CD4-positive, alpha-beta T cell treated with Interleukin-2 at 100 ng/mL for 4 hours (primary cell): ENCODE measurements at regions not wholly inside any gene's neighbourhood (a gene's known extent, or its start where the extent isn't known, plus 50 kb on each side); places are given as distances from the start of the nearest gene placed in this dataset.
"Not testable (repeated sequence)": the region's sequence is repeated elsewhere in the genome, so short reads cannot be mapped to it uniquely, and the experiment has no call there.

Experiments
- DNase-seq: peaks from one replicate; pipeline ENCODE4 v3.0.0-alpha.2; 2020; ENCODE audit warnings: low spot score

DNA sequence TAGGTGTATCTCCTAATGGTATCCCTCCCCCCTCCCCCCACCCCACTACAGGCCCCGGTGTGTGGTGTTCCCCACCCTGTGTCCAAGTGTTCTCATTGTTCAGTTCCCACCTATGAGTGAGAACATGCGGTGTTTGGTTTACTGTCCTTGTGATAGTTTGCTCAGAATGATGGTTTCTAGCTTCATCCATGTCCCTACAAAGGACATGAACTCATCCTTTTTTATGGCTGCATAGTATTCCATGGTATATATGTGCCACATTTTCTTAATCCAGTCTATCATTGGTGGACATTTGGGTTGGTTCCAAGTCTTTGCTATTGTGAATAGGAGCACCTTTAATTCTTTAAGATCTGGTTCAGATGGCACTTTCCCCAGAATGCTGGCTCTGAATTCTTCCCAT is 58.5 kb upstream of the PTGFRN start:
- DNase-seq = not testable (repeated sequence)

DNA sequence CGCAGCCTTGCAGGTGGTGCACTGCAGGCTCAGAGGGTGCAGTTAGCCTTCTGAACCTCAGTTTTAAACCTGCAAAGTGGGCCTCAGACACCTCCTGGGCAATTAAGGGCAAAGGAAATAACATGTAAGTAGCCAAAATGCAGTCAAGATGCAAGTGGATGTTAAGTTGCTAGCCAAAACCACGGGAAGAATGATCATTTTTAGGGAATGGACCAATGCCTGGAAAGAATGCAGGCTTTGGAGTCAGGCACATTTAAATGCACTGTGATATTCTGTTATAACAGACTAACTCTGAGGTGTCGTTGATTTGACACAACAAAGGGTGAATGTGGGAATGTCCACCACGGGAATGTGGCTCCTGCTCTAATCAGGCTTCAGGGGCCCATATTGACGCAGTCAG is 57.9 kb upstream of the PTGFRN start:
- no peak for DNase-seq

DNA sequence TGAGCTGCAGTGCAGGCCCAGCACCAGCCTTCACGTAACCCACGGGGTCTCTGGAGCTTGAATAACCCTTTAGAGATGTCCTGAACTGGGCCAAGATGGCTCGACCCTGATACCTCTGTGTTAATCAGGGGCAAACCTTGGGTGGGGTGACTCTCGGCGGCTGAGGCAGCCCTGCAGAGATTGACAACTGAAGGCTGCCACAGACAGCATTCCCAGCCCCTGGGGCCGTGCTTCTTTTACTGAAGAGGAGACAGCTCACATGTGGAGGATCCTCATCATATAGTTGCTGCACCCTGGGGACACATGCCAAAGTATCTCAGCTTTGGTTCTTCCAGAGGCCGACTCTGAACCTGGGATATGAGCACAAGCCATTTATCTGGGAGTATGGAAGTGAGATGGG is 57.3 kb upstream of the PTGFRN start:
- DNase-seq = no peak

DNA sequence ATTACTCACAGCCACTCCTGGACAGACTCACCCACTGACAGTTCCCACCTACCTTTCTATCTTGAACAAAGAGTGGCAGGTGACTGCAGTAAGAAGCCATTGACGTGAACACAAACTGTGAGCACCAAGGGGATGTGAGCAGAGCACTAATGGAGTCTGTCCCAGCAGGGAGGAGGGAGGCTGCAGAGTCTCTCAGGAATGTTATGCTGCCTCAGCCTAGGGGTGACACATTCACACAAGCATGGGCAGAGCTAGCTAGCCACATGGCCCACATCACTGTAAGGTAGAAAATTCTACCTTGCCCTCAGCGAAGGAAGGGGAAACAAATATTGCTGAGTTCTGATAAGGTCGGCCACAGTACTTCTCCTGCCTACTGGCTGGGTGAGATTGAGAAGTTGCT is 56.8 kb upstream of the PTGFRN start:
- no peak for DNase-seq

- no peak for DNase-seq
Observed at GRCh38 chr1:116853680-116854402, 55.9 kb upstream of the PTGFRN start.

DNA sequence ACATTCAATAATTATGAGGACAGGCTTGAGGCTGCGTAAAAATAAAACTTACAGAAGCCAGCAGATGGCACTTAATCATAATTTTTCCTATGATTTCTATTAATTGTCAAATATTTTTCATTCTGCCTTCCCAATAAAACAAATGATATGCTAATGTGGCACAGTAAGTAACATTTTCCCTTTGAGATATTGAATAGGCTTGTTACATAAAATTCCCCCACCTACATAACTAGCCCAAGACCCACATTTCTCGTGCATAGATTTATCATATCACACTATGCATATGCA is 55.4 kb upstream of the PTGFRN start:
- DNase-seq = no peak

- DNase-seq = no peak
Observed at GRCh38 chr1:116854716-116855115, 55.0 kb upstream of the PTGFRN start.

- DNase-seq = no peak
Observed at GRCh38 chr1:116855191-116855619, 54.5 kb upstream of the PTGFRN start.

GRCh38 chr1:116855773-116856201 is 53.9 kb upstream of the PTGFRN start:
- no peak for DNase-seq

- DNase-seq = no peak
Observed at GRCh38 chr1:116856312-116856711, 53.4 kb upstream of the PTGFRN start.

DNA sequence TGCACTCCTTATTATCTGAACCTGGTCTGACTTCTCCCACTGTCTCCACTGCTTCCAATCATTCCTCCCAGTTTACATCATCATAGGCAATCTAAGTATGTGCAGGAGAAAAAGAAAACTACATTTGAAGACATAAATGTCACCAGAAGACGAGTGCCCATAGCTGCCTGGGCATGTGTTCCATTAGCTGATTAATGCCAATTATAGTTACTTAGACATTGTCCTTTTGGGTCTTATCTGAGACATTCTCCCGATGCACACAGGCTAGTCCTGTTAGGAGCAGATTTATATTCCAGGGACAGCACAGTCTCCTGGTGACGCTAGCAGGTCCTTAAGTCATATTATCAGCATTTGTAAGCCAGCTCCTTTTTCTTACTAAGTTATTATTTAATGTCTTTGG is 52.6 kb upstream of the PTGFRN start:
- no peak for DNase-seq
